ENCODE measurements at regions not wholly inside any gene's neighbourhood (a gene's known extent, or its start where the extent isn't known, plus 50 kb on each side); places are given as distances from the start of the nearest gene placed in this dataset.

GRCh38 chr22:49362211-49362839 is 465.3 kb downstream of the BRD1 start:
- intact Hi-C loops (cut with DNase I), result no loop called here
- no peaks in the 10 kb centered on the region for H3K27me3 ChIP-seq
- DNase-seq, result no peak

GRCh38 chr22:49361164-49361563 is 466.5 kb downstream of the BRD1 start:
- intact Hi-C loops (cut with DNase I), result no loop called here
- DNase-seq, result no peak
- no peak for TF ChIP-seq CTCF (IDR thresholded peaks at IDR 0.05)
- TF ChIP-seq POLR2A (IDR thresholded peaks at IDR 0.05), result no peak
- TF ChIP-seq EP300 (IDR thresholded peaks at IDR 0.05), result no peak
- no peaks in the 10 kb centered on the region for H3K36me3 ChIP-seq
- no peak overlapping the region for H3K27ac ChIP-seq
- no peaks in the 10 kb centered on the region for H3K4me1 ChIP-seq (ENCODE audit: insufficient read depth)
- no peak overlapping the region for H3K4me3 ChIP-seq
- H3K9me3 ChIP-seq, result no peaks in the 10 kb centered on the region
- no peaks in the 10 kb centered on the region for H3K27me3 ChIP-seq
- WGBS, 3 donors, result 42 to 59% (median 49%) methylated on average over 4 of the region's 4 CpGs

More at GRCh38 chr22:49362211-49362839, 465.3 kb downstream of the BRD1 start:
- Histone ChIP-seq H3K36me3 (no peaks in the 10 kb centered on the region), H3K4me1 (ENCODE audit: insufficient read depth) (no peaks in the 10 kb centered on the region), H3K27ac (no peak overlapping the region), H3K9me3 (no peaks in the 10 kb centered on the region), H3K4me3 (no peak overlapping the region)
- TF ChIP-seq CTCF (IDR thresholded peaks at IDR 0.05), result no peak
- no peak for TF ChIP-seq EP300 (IDR thresholded peaks at IDR 0.05)
- TF ChIP-seq POLR2A (IDR thresholded peaks at IDR 0.05), result no peak
- 43 to 61% (median 47%) methylated on average over 13 of the region's 13 CpGs for WGBS, 3 donors

- no peak overlapping the region for H3K4me3 ChIP-seq
- H3K27ac ChIP-seq, result no peak overlapping the region
- no peaks in the 10 kb centered on the region for H3K9me3 ChIP-seq
- WGBS, 3 donors, result 32 to 46% (median 35%) methylated on average over 3 of the region's 3 CpGs
- no peaks in the 10 kb centered on the region for H3K27me3 ChIP-seq
- TF ChIP-seq CTCF (IDR thresholded peaks at IDR 0.05) (no peak), POLR2A (IDR thresholded peaks at IDR 0.05) (no peak), EP300 (IDR thresholded peaks at IDR 0.05) (no peak)
- H3K4me1 ChIP-seq (ENCODE audit: insufficient read depth), result no peaks in the 10 kb centered on the region
- no peak for DNase-seq
- H3K36me3 ChIP-seq, result no peaks in the 10 kb centered on the region
- intact Hi-C loops (cut with DNase I), result no loop called here
Observed at GRCh38 chr22:49360746-49361145, 466.9 kb downstream of the BRD1 start.

- no peaks in the 10 kb centered on the region for H3K4me1 ChIP-seq (ENCODE audit: insufficient read depth)
- no peaks in the 10 kb centered on the region for H3K27me3 ChIP-seq
- no peaks in the 10 kb centered on the region for H3K9me3 ChIP-seq
- no peaks in the 10 kb centered on the region for H3K36me3 ChIP-seq
- no peak for TF ChIP-seq EP300 (IDR thresholded peaks at IDR 0.05)
- intact Hi-C loops (cut with DNase I), result no loop called here
- H3K27ac ChIP-seq, result no peak overlapping the region
- H3K4me3 ChIP-seq, result no peak overlapping the region
- 66 to 70% (median 69%) methylated on average over 8 of the region's 8 CpGs for WGBS, 3 donors
- DNase-seq, result no peak
Observed at GRCh38 chr22:49359076-49359475, 468.6 kb downstream of the BRD1 start.

GRCh38 chr22:49357661-49358440 is 469.8 kb downstream of the BRD1 start:
- TF ChIP-seq POLR2A (IDR thresholded peaks at IDR 0.05) (no peak), CTCF (IDR thresholded peaks at IDR 0.05) (no peak), EP300 (IDR thresholded peaks at IDR 0.05) (no peak)
- Histone ChIP-seq H3K4me1 (ENCODE audit: insufficient read depth) (no peaks in the 10 kb centered on the region), H3K27me3 (no peaks in the 10 kb centered on the region), H3K4me3 (no peak overlapping the region), H3K27ac (no peak overlapping the region), H3K9me3 (no peaks in the 10 kb centered on the region), H3K36me3 (no peaks in the 10 kb centered on the region)
- intact Hi-C loops (cut with DNase I), result no loop called here
- DNase-seq, result no peak
- WGBS, 3 donors, result 76 to 80% (median 80%) methylated on average over 20 of the region's 20 CpGs
